Psoas muscle (tissue), 7 donors: ENCODE measurements at regions not wholly inside any gene's neighbourhood (a gene's known extent, or its start where the extent isn't known, plus 50 kb on each side); places are given as distances from the start of the nearest gene placed in this dataset.

Experiments
- ATAC-seq, 4 donors: fragments of 200-7000 bp; cut with Tn5 transposase; one replicate each; pipeline ENCODE4 v1.9.1; 2020; ENCODE audit warnings: moderate library complexity in 3 of 4, mild to moderate bottlenecking in 2 of 4
- DNase-seq, 2 donors: peaks; one replicate each; pipeline ENCODE4 v3.0.0-alpha.2; 2020
- H3K27ac ChIP-seq: fragments of 200-600 bp; one replicate; pipeline ENCODE4 v1.8.0; 2022
- H3K27me3 ChIP-seq, 3 donors: fragments of 200-600 bp in 1 of 3; one replicate each; pipeline versions ENCODE4 v1.6.1 to v1.8.0; 2013 to 2022; ENCODE audit warnings: low read length in 2 of 3, mild to moderate bottlenecking in 2 of 3, moderate library complexity in 1 of 3; ENCODE audit not compliant: insufficient read depth in 3 of 3
- H3K36me3 ChIP-seq, 2 donors: fragments of 200-600 bp in 1 of 2; one replicate each; pipeline versions ENCODE4 v1.6.1 to v1.8.0; 2013 to 2022; ENCODE audit warnings: low read depth in 1 of 2, mild to moderate bottlenecking in 1 of 2, moderate library complexity in 1 of 2; ENCODE audit not compliant: insufficient read depth in 1 of 2
- H3K4me1 ChIP-seq: fragments of 200-600 bp; one replicate; pipeline ENCODE4 v1.8.0; 2022
- H3K4me3 ChIP-seq: fragments of 200-600 bp; one replicate; pipeline ENCODE4 v1.8.0; 2022; ENCODE audit warnings: mild to moderate bottlenecking
- H3K9me3 ChIP-seq: fragments of 200-600 bp; one replicate; pipeline ENCODE4 v1.8.0; 2022
- CTCF ChIP-seq: fragments of 200-600 bp; IDR thresholded peaks from one replicate; pipeline ENCODE4 v1.8.0; 2022; ENCODE audit warnings: antibody characterized with exemption
- WGBS, 3 donors: extraction: QIAGEN DNeasy Blood & Tissue Kit; methylation state at CpG; one replicate each; pipeline versions ENCODE4 v1.1.6 to v1.1.7; 2013; 5-methylcytosine and 5-hydroxymethylcytosine counted together
- intact Hi-C, 2 donors: fragments of 100-400 bp; cut with DNase I; formaldehyde crosslinking; loops; one replicate each; pipeline versions ENCODE4 v1.11.0 to v1.14.2; 2022
- donor health status: healthy with polysubstance abuse.
- donor health status: DM: no; HTN: no; CAD: no; lungs with moderate emphysema.
- donor health status: Bipolar disorder and iron deficiency.
- donor health status: healthy.
- donor health status: DM: yes; HTN: yes; CAD: no.
- donor health status: DM: no; HTN: no; CAD: no.
- donor health status: DM: yes; HTN: yes; CAD: no.

- intact Hi-C loops = no loop called here
- DNase-seq = no peak
- Histone ChIP-seq H3K4me3 (no peak overlapping the region), H3K4me1 (no peaks in the 10 kb centered on the region), H3K36me3 (no peaks in the 10 kb centered on the region), H3K27me3 (peaks cover 0 to 3% (median 0%) of the 10 kb centered on the region in 3 donors), H3K27ac (no peak overlapping the region), H3K9me3 (no peaks in the 10 kb centered on the region)
- ATAC-seq = no peak
- TF ChIP-seq CTCF = no peak
- 75 to 88% (median 80%) methylated on average over 5 of the region's 5 CpGs for WGBS, 3 donors
Measured at GRCh38 chr6:1049900-1050299, 262.0 kb upstream of the FOXQ1 start.

- ATAC-seq = no peak
- no peak overlapping the region for H3K4me3 ChIP-seq
- peaks cover 0 to 4% (median 0%) of the 10 kb centered on the region in 3 donors for H3K27me3 ChIP-seq
- no peaks in the 10 kb centered on the region for H3K4me1 ChIP-seq
- WGBS, 3 donors = 61 to 78% (median 73%) methylated on average over 1 of the region's 1 CpG
- H3K36me3 ChIP-seq = no peaks in the 10 kb centered on the region
- H3K9me3 ChIP-seq = no peaks in the 10 kb centered on the region
- TF ChIP-seq CTCF = no peak
- intact Hi-C loops = no loop called here
- no peak overlapping the region for H3K27ac ChIP-seq
- no peak for DNase-seq
Measured at GRCh38 chr6:1049170-1049569, 262.7 kb upstream of the FOXQ1 start.

GRCh38 chr6:1047981-1048541 is 263.8 kb upstream of the FOXQ1 start:
- whole genome bisulfite sequencing, 3 donors = 50 to 55% (median 53%) methylated on average over 13 of the region's 13 CpGs
- ATAC-seq = no peak
- Histone ChIP-seq H3K4me3 (no peak overlapping the region), H3K4me1 (no peaks in the 10 kb centered on the region), H3K27me3 (peaks cover 0 to 8% (median 0%) of the 10 kb centered on the region in 3 donors), H3K27ac (no peak overlapping the region), H3K9me3 (no peaks in the 10 kb centered on the region), H3K36me3 (no peaks in the 10 kb centered on the region)
- DNase-seq = no peak
- TF ChIP-seq CTCF = no peak
- intact Hi-C loops = no loop called here

- no peaks in the 10 kb centered on the region for H3K9me3 ChIP-seq
- no peak for TF ChIP-seq CTCF
- 60 to 93% (median 87%) methylated on average over 2 of the region's 2 CpGs for WGBS, 3 donors
- no peak overlapping the region for H3K4me3 ChIP-seq
- intact Hi-C loops = no loop called here
- H3K4me1 ChIP-seq = no peaks in the 10 kb centered on the region
- H3K27ac ChIP-seq = no peak overlapping the region
- peaks cover 0 to 8% (median 3%) of the 10 kb centered on the region in 3 donors for H3K27me3 ChIP-seq
- DNase-seq (no peak), ATAC-seq (no peak)
- no peaks in the 10 kb centered on the region for H3K36me3 ChIP-seq
Measured at GRCh38 chr6:1045239-1045638, 266.7 kb upstream of the FOXQ1 start.
